Neutrophil (primary cell): ENCODE measurements at regions not wholly inside any gene's neighbourhood (a gene's known extent, or its start where the extent isn't known, plus 50 kb on each side); places are given as distances from the start of the nearest gene placed in this dataset.

Experiments
- H3K27ac ChIP-seq: fragments of 200-600 bp; sonication (generic); 2 replicates; pipeline ENCODE4 v1.5.1; 2016; ENCODE audit warnings: mild to moderate bottlenecking, moderate library complexity
- H3K27me3 ChIP-seq: fragments of 200-600 bp; sonication (generic); 2 replicates; pipeline ENCODE4 v1.6.0; 2016; ENCODE audit warnings: mild to moderate bottlenecking
- H3K36me3 ChIP-seq: fragments of 200-600 bp; sonication (generic); 2 replicates; pipeline ENCODE4 v1.5.1; 2017
- H3K4me1 ChIP-seq, 2 experiments: fragments of 200-600 bp in 1 of 2; sonication (generic) in 1 of 2; 1 replicate in 1 of 2; 2 replicates in 1 of 2; pipeline versions ENCODE4 v1.5.1 to v1.6.1; 2013 to 2016; ENCODE audit warnings: low read depth in 1 of 2, low read length in 1 of 2, mild to moderate bottlenecking in 1 of 2, moderate library complexity in 1 of 2; ENCODE audit not compliant: control insufficient read depth in 1 of 2, insufficient read depth in 1 of 2
- H3K4me3 ChIP-seq, 2 experiments: fragments of 200-600 bp in 1 of 2; sonication (generic) in 1 of 2; 1 replicate in 1 of 2; 2 replicates in 1 of 2; pipeline ENCODE4 v1.5.1; 2013 to 2016; ENCODE audit warnings: low read depth in 1 of 2, low read length in 1 of 2, mild to moderate bottlenecking in 1 of 2, moderate library complexity in 1 of 2
- H3K9me3 ChIP-seq: fragments of 200-600 bp; sonication (generic); 2 replicates; pipeline ENCODE4 v1.5.1; 2016
- CTCF ChIP-seq: fragments of 200-600 bp; sonication (generic); IDR thresholded peaks from 2 replicates; pipeline ENCODE4 v1.5.1; 2016; ENCODE audit warnings: antibody characterized with exemption

DNA sequence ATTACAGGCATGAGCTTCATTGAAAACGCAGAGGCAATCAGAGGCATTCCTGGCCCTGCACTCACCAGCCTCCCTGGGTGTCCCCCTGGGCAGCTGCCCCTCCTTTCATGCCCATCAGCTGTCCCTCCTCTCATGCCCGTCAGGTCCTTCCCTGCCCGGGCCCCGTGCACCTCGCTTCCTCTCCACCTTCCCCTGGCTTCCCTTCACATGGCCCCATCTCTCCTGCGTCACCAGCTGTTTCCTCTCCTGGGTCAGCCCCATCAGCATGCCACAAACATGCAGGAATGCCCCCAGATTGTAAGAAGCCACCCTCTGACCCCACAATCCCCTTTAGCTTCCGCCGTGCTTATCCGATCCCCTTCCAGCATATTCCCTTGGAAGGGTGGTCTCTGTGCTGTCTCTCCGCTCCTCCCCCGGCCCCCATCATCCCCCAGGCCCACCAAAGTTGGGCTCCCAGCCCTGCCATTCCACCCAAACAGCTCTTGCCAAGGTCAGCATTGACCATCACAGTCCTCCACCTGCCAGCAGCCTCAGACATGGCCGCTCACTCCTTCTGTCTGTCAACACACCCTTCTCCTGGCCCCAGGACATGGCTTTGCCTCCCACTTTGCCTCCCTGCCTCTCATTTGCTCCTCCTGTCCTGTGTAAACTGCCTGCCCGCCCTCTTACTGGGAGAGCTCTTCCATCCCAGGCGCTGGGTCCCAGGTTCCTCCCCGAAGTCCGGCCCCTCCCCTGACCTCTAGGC lies 98.6 kb upstream of the IER5L start:
- H3K4me1 ChIP-seq, result peaks cover 2% of the 10 kb centered on the region in 2 experiments
- no peaks in the 10 kb centered on the region for H3K9me3 ChIP-seq
- TF ChIP-seq CTCF, result no peak
- H3K36me3 ChIP-seq, result no peaks in the 10 kb centered on the region
- no peak overlapping the region for H3K27ac ChIP-seq
- H3K27me3 ChIP-seq, result peaks cover 34% of the 10 kb centered on the region
- H3K4me3 ChIP-seq, result no peak overlapping the region

GRCh38 chr9:129275626-129276247 lies 97.7 kb upstream of the IER5L start:
- no peaks in the 10 kb centered on the region for H3K4me1 ChIP-seq
- no peaks in the 10 kb centered on the region for H3K9me3 ChIP-seq
- H3K27me3 ChIP-seq, result peaks cover 43% of the 10 kb centered on the region
- H3K27ac ChIP-seq, result no peak overlapping the region
- no peak for TF ChIP-seq CTCF
- H3K4me3 ChIP-seq, result no peak overlapping the region
- no peaks in the 10 kb centered on the region for H3K36me3 ChIP-seq

GRCh38 chr9:129273941-129274684 lies 96.1 kb upstream of the IER5L start:
- no peak for TF ChIP-seq CTCF
- H3K4me3 ChIP-seq, result no peak overlapping the region
- peaks cover 48% of the 10 kb centered on the region for H3K27me3 ChIP-seq

DNA sequence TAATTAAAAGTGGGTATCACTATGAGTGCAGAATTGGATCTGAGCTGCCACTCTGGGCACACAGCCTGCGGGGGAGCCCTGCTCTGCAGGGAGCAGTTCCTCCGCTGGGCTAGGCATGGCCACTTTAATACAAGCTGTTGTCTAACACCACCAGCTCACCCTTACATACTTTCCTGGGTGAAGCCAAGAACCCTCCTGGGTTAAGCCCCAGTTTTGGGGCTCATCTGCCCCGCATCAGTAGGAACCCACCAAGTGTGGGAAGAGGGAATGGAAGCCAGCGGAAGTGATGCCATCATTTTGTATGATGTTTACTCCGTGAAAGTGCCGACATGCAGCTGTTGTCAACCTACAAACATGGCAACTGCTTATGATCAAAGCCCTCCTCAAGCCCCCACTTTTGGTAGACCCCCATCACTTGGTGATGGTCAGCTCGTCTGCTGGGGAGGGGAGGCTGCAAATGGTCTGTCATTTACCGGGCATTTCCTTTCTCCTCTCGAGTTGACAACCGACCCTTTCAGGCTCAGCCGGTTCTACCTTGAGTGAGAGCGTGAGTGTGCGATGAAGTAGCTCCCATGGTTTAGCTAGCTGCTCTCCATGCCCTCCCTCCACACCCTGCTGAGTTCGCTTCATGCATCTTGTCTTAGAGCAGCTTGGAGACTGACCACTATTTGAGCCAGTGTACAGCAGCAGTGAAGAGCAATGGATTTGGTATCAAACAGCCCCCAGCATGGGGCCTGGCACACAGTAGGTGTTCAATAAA lies 95.3 kb upstream of the IER5L start:
- Histone ChIP-seq H3K4me3 (no peak overlapping the region), H3K4me1 (peaks cover 0 to 6% of the 10 kb centered on the region in 2 experiments), H3K36me3 (no peaks in the 10 kb centered on the region), H3K9me3 (no peaks in the 10 kb centered on the region), H3K27me3 (peaks cover 48% of the 10 kb centered on the region), H3K27ac (no peak overlapping the region)
- no peak for TF ChIP-seq CTCF

More at GRCh38 chr9:129273941-129274684, 96.1 kb upstream of the IER5L start:
- Histone ChIP-seq H3K4me1 (peaks cover 0 to 6% of the 10 kb centered on the region in 2 experiments), H3K36me3 (no peaks in the 10 kb centered on the region), H3K9me3 (no peaks in the 10 kb centered on the region), H3K27ac (no peak overlapping the region)

DNA sequence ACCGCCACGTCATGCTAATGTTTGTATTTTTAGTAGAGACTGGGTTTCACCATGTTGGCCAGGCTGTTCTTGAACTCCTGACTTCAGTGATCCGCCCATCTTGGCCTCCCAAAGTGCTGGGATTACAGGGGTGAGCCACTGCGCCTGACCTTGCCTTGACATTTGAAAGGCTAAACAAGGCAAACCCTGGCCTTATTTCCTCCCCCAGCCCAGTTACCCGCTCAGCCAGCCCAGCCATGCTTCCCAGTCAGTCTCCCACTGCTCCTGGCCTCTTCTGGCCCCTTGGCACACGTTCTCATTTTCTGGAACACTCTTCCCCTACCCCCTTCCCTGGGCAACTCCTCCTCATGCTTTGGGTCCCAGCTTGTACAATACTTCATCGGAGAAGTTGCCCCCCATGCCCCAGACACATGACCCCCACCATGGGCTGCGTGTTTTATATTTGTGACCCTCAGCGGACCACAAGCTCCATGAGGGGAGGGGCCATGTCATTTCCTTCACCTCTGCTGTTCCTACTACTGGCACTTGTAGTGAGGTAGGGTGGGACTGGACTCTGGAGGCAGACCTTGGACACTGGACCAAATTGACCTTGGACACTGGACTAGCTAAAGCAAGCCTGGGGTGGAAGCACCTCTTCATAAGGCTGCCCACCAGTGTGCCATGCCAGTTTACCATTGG lies 94.4 kb upstream of the IER5L start:
- TF ChIP-seq CTCF, result no peak
- no peaks in the 10 kb centered on the region for H3K36me3 ChIP-seq

More for the DNA sequence above, 94.4 kb upstream of the IER5L start:
- Histone ChIP-seq H3K9me3 (no peaks in the 10 kb centered on the region), H3K27ac (no peak overlapping the region), H3K4me1 (peaks cover 0 to 6% of the 10 kb centered on the region in 2 experiments), H3K4me3 (no peak overlapping the region), H3K27me3 (peaks cover 48% of the 10 kb centered on the region)
